ENCODE measurements at regions not wholly inside any gene's neighbourhood (a gene's known extent, or its start where the extent isn't known, plus 50 kb on each side); places are given as distances from the start of the nearest gene placed in this dataset.
"Not testable (repeated sequence)": the region's sequence is repeated elsewhere in the genome, so short reads cannot be mapped to it uniquely, and the experiment has no call there.

DNA sequence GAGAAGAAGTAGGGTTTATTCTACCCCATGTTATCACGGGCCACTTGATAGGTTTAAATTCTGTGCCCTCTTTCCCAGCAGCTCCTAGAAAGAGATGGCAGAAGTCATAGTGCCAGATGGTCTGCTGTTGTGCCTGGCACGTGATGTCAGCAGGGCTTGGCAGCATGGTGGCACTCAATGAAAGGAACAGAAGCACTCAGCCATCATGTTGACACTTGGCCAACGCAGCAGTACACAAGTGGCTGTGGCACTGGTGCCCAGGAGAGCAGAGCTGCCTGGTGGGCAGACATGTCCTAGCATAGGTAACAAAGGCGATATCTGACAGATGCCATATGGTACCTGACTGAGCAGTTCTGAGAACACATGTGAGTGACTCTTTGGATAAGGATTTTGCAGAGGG is 796.4 kb upstream of the ACO1 start:
- no peak for DNase-seq

DNA sequence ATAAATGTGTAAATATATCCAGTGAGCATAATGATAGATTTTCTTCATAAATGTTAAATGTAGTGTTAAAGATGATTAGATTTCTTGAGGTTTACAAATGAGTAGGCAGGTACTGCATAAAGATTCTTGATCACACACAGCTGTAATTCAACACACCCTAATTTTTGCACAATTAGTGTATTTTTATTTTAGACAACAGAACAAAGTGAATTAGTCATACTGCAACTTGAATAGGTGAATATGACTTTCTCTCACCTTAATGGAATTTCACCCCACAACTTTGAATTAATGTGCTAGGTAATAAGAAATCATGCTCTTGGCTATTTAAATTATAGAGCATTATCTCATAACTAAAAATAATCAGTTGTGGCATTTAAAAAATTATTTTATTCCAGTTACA is 795.7 kb upstream of the ACO1 start:
- no peak for DNase-seq

DNA sequence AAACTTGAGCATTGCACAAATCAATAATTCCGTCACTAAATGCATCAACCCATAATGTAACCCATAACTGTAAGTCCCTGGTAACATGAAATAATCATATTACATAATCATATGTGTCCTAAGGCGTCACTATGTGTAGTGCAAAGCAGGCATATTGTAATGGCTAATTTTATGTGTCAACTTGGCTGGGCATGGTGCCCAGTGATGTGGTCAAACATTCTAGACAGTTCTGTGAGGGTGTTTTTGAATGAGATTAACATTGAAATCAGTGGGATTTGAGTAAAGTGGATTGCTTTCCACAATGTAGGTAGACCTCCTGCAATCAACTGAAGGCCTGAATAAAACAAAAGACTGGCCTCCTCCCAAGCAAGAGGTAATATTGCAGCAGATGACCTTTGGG is 794.4 kb upstream of the ACO1 start:
- DNase-seq = no peak

DNA sequence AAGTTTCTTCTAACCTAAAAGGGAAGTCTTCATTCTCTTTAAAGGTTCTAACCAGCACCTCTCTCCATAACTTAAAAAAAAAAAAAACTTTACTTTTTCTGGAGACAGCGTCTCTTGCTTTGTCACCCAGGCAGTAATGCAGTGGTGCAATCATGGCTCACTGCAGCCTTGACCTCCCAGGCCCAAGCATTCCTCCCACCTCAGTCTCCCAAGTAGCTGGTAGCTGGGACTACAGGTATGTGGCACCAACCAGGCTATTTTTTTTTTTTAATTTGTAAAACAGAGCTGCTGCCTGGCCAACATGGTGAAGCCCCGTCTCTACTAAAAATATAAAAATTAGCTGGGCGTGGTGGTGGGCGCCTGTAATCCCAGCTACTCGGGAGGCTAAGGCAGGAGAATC is 787.4 kb upstream of the ACO1 start:
- not testable (repeated sequence) for DNase-seq

DNA sequence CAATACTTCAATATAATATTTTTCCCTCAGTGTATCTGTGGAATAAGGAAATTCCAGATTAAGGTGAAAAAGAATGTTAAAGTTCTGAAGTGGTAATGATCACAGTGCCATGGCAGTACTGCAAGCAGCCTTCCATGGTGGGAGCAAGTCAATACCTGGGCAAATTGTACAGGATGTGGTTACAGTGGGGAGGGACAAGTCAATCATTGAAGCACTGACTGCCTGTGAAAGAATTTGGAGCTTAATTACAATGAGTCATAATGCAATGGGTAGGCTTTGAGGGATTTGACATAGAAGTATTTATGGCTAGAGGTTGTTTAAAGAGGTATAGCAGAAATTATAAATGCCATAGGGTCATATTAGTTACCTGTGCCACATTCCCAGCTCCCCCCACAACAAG is 786.5 kb upstream of the ACO1 start:
- DNase-seq = no peak

DNA sequence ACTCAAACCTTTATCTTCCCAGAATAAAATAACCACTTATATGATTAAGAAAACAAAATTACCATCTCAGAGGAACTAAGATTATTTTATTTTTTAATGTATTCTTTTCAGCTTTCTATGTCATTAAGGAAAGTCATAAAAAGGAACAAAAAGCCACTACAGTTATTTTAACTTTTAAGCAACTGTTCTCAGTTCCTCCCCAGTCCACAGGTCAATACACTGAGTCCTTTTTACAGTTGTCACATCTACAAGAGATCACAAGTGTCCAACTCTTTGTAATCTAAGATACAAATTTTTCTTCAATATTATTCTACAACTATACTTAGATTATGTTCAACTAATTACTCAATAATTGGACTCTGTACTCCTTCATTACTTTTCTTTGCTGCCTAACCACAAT is 782.8 kb upstream of the ACO1 start:
- no peak for DNase-seq

DNA sequence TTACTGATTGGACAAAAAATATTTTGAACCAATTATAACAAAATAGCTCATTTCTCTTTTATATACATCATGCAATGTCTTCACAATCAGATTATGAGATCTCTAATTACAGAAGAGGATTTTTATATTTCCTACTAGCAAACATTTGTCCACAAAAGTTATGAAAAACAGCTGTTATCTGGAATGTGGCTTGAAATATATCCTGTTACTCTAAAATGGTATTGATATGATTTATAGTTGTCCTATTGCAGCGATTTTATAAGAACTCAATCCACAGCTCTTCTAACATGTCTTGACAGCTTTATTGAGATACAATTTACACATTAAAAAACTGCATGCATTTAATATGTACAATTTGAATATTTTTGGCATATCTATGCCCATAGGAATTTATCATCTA is 779.9 kb upstream of the ACO1 start:
- no peak for DNase-seq

DNA sequence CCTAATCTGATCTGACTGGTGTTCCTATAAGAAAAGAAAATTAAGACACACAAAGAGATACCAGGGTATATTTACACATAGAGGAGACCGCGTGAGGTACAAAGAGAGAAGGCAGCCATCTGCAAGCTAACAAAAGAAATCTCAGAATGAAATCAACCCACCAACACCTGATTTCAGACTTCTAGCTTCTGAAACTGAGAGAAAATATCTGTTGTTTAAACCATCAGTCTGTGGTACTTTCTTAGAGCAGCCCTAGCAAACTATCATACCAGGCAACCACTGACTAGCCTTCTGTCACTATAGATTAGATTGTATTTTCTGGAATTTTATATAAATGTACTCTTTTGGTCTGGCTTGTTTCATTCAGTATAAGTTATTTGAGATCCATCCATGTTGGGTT is 779.3 kb upstream of the ACO1 start:
- DNase-seq = no peak

DNA sequence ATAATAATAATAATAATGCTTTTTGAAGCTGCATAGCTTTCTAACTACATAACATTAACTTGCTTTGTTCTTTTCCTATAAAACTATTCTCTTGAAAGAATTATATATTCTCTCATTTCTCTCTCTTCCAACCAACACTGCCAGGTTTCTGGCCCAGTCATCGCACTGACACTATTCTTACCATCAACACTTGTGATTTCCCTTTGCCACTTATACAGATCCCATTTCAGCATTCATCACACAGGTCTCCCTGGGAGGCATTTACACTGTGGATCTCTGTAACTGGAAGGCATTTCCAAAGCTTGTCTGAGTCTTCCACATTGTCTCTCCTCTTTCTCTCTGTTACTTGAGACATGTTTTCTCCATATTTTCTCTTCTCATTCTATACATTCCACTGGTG is 777.8 kb upstream of the ACO1 start:
- no peak for DNase-seq

DNA sequence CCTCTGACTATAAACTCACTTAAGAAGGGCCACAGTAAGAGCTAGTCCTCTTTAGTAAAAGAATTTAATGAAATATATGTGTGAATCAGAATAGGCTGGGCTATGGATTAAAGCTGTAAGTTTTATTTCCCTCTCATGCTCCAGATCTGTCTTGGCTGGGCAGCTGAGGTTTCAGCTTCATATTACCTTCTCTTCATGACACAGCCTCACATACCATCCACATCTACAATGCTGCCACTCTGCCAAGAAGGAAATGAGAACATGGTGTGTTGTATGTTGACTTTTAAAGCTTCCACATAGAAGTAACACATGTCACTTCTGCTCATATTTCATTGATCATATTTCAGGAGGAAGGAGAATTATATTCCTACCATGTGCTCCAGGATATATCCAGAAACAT is 776.0 kb upstream of the ACO1 start:
- no peak for DNase-seq

DNA sequence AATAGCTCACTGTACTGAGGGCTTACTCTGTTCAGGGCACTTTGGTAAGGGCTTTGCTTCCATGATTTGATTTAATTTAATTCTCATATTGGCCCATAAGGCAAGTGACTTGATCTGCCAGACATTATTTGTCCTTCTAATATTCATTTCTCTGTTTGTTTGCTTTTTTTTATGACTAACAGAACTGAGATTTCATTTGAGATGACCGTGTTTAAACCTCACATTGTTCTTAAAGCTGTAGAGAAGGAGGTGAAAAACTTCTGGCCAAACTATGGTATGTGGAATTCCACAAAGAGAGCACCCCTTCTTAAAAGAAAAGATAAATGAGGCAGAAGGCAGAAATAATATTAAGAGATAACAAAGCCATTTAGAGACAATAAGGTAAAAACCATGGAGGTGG is 775.6 kb upstream of the ACO1 start:
- DNase-seq = no peak

DNA sequence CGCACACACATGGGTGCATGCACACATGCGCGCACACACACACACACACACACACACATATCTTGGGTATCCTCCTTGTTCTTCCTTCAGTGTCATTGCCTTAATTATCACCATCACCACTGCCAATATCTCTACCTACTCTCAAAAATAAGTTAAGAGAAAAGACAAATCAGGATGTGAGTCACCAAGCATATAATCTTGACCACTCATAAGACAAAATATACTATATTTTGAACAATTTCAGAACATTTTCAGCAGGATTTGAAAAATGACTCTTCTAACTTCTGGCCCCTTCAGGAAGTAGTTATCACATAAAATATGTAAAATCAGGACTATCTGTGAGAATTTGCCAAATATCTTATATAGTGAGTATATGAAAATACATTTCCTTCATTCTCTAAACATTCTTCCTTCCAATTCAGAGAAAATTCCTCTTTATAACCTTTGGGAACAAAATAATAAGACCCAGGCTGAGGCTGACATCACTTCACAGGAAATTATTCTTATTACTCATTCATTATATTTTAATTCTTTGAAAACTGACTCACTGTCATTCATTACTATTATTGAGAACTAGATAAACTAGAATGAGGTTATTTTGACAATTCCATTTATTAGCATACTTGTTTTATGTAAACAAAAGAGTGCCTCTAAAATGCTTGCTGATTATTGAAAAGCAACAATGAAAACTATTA is 772.0 kb upstream of the ACO1 start:
- no peak for DNase-seq

DNA sequence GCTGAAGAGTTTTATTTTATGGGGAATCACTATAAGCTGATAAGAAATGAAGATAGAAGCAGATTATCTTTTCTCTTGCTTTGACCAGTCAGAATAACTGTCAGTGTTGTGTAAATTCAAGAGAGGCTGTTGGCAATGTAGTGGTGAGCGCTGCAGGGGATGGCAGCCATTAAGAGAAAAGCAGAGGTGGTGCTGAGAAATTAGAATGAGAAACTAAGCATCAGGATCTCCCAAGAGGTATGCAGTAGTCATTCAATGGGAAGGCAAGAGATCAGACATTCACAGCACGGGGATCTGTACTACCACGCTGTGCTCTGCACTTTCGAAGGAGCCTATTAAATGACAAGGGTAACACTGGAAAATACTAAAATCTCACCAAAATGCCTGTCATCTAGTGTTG is 768.5 kb upstream of the ACO1 start:
- DNase-seq = no peak

DNA sequence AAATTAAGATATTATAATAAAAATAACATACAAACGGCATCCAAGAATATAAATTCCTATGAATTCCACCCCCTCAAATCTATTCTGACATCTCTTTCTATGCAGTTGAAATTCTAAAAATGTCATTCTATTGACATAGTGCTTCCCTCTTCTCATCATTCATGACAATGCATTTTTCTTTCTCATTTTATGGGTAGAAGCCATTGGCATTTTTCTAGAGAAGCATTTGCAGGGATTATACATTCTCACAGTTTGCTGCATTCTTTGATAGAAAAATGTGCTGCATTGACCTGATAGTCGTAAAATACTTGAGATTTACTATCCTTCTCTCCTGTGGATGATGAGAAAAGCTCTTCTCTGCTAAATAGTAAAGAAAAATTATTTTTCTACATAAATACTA is 760.9 kb upstream of the ACO1 start:
- DNase-seq = no peak

DNA sequence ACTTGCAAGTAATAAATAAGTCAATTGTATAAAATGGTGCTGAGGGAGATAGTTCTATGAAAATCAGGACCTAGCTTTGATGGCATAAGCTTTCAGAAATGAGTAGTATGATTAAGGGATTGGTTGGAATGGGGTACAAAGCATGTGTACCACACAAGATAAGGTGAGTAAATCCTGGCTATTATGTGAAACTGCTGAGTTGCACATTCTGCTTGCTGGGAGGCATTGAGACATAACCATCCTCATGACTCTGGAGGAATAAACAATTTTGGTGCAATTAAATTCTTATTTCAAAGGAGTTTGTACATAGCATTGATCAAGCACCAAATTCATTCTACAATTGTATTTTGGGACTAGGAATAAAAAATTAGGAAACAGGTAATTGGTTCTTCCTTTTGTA is 755.2 kb upstream of the ACO1 start:
- no peak for DNase-seq

DNA sequence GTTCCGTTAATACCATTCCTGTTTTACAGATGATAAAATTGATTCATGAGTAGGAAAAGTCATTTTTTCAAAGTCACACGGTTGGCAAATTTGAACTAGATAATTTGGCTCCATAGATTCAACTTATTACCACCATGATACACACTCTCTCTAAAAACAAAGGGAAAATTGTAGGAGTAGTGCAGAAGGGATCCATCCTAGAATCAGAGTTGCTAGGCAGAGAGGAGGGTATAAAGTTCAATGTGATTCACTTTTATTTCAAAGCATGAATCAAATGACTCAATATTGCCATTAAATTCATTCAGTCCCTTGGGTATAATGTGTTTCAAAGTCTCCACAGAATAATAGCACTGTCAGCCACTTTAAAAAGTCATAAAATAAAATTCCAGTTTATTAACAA is 747.2 kb upstream of the ACO1 start:
- DNase-seq = no peak

DNA sequence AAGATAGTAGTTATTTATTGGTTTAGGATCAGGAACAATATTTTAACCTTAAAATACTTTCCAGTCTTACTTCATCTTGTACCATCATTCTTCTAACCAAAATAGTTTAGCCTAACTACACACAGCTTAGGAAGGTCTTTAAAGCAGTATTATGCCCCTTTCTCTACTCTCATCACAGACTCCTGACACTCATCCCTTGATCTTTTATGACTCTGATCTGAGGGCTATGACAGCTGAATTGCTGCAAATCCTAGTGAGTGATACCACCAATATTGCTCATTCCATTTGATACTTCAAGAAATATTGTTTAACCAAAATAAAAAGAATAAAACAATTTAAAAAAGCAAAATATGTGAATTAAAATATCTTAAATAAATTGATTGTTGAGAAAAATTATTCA is 746.6 kb upstream of the ACO1 start:
- DNase-seq = no peak

DNA sequence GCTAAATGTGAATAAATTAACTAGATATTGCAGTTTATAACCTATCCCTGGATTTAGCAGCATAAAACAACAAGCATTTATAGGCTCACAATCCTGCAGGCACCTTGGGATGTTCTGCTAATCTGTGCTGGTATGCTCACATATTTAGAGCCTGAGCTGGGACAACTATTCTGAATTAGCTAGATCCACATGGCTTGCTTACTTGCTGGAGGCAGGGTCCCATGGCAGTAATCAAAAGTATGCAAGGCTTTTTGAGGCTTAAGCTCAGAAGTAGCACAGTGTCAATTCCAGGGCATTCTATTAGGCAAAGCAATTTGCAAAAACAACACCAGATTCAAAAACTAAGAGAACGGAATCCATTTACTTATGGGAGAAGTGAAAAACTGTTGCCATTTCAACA is 745.0 kb upstream of the ACO1 start:
- DNase-seq = no peak

DNA sequence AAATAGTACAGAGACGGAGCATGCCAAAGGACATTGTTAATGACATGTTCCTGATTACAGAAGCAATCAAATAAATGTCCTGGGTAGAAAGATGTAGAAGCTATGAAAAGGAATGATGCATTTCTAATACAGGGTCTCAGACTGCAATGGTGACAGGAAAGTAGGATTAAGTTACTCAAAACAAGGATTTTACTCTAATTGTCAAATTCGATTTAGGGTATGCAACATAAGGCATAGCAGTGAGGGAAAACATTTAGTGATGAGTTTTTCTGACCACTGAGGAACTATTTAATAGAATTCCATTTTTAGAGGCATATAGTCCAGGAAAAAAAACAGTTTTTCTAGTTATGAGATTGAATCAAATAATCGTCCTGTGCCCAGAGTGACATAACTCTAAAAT is 715.1 kb upstream of the ACO1 start:
- DNase-seq = no peak

DNA sequence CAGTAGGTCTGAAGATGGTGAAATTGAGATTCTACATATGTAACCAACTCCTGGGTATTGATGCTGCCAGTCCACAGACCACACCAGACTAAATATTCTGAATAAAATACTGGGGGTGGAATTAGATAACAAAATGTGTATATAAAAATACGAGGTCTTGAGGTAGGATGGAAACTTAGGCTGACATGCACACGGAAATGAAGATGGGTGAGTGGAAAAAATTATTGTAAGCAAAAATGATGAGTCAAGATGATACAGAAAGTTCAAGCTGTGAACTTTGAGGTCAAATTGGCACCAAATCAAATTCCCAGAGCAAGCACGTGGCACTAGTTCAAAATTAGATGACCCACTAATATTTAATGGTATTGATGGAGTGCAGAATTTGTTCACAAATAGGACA is 713.4 kb upstream of the ACO1 start:
- DNase-seq = no peak

DNA sequence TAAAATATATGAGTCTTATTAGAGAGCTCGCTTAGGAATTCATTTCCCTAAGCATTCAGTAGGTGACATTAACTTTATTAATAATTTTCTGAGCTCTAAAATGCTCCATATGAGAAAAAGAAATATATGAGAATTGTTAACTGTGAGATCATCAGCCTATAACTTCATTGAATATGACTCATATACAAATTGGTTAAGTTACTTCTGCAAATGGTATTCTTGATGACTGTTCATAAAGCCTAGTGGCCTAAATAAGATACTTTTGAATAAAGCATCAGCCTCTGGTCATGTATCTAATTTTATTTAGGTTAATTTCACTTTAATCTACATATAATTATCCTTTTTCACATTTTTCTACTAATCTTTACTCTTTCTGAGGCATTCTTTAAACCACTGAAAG is 710.2 kb upstream of the ACO1 start:
- no peak for DNase-seq

DNA sequence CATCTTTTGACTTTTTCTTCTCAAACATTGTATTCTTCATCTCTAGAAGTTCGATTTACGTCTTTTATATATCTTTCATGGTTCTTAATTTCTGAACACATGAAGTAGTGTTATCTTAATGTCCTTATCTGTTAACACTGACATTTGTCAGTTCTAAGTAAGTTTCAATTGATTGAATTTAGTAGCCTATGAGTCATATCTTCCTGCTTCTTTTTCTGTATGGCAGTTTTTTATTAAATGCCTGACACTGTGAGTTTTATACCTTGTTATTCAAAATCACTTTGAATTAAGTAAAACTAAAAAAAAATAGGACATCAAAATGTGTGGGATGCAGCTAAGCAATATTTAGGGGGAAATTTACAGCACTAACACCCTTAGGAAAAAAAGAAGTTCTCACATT is 707.0 kb upstream of the ACO1 start:
- DNase-seq = no peak

DNA sequence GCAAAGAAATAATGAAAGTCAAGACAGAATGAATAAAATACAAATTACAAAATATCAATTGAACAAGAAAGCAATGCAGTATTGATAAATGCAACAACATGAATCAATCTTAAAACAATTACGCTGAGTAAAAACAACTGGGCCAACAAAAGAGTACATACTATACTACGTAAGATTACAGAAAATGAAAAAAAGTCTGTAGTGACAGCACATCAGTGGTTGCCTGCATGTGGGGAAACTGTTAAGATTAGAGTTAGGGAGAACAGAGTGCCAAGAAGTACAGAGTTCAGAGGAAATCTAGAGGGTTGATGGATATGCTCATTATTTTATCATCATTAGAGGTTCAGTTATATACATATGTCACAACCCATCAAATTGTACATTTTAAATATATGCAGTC is 706.6 kb upstream of the ACO1 start:
- no peak for DNase-seq

DNA sequence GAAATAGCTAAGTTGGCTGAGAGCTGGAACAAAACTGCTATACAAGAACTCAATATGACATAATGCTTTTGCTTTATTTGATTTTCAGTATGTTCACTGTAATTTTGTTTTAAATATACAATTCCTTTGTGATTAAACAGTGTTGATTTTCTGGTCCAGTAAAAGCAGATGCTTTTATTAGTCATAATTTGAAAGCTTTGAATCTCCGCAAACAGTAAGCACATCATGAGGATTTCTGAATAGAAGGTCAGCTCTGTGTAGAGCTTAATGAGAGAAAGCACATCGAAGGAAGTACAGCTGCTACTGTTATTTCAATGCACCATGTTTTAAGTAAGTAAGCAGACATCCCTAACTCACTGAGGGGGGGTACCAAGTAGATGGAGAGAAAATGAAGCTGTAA is 701.3 kb upstream of the ACO1 start:
- DNase-seq = no peak

DNA sequence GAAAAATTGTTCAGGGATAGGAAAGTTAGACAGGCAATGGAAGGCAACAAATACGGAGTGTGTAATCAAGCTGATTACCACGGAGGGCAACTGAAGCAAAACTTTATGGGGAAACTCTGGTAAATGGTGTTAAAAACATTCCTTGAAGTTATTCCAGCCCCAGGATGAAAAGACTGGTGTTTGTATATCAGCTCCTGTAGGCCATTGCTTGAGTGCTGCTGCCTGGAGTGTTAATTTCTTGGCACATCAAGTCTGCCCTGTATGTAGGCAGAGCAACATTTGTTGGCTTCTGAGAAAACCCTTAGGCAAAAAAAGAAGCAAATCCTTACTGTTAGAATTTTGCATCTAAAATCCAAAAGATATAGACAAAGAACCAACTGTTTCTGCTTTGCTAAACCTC is 686.5 kb upstream of the ACO1 start:
- DNase-seq = no peak

DNA sequence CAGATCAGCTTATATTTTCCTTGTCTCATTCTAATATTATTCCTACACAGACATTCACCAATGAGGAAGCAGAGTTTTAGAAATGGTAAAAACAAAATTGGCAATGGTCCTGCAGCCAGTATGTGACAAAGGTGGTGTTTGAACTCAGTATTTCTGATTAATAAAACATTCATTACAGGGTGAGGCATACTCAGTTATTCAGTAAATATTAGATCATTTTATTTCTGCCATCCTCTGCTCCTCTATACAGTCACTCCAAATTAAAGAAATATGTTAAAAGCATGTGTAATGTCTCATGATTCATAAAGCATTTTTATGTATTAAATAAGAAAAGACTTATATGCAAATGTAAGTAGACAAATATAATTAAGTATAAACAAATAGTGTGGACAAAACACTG is 684.6 kb upstream of the ACO1 start:
- no peak for DNase-seq
